Neural progenitor cell (in vitro differentiated cells): ENCODE measurements at regions not wholly inside any gene's neighbourhood (a gene's known extent, or its start where the extent isn't known, plus 50 kb on each side); places are given as distances from the start of the nearest gene placed in this dataset.

Experiments used
- DNase-seq: peaks from one replicate; pipeline ENCODE4 v3.0.0-alpha.2; 2016; ENCODE audit warnings: low spot score
- H2AFZ ChIP-seq: fragments of 200-600 bp; sonication (generic); replicated peaks from 2 replicates; pipeline ENCODE4 v1.6.1; 2016; ENCODE audit warnings: antibody characterized with exemption
- H3F3A ChIP-seq: fragments of 200-600 bp; sonication (generic); 2 replicates; pipeline ENCODE4 v1.6.1; 2016; ENCODE audit warnings: antibody characterized with exemption, low read depth
- H3K27ac ChIP-seq: fragments of 200-600 bp; sonication (generic); 2 replicates; pipeline ENCODE4 v1.5.1; 2016; ENCODE audit warnings: mild to moderate bottlenecking
- H3K27me3 ChIP-seq: fragments of 200-600 bp; sonication (generic); 2 replicates; pipeline ENCODE4 v1.6.1; 2016; ENCODE audit warnings: mild to moderate bottlenecking, moderate library complexity
- H3K36me3 ChIP-seq: fragments of 200-600 bp; sonication (generic); 2 replicates; pipeline ENCODE4 v1.5.1; 2016
- H3K4me1 ChIP-seq: fragments of 200-600 bp; sonication (generic); 2 replicates; pipeline ENCODE4 v1.6.1; 2016; ENCODE audit warnings: mixed run types
- H3K4me2 ChIP-seq: fragments of 200-600 bp; sonication (generic); 2 replicates; pipeline ENCODE4 v1.6.1; 2016
- H3K4me3 ChIP-seq: fragments of 200-600 bp; sonication (generic); 2 replicates; pipeline ENCODE4 v1.5.1; 2016
- H3K79me2 ChIP-seq: fragments of 200-600 bp; sonication (generic); 2 replicates; pipeline ENCODE4 v1.6.1; 2016; ENCODE audit warnings: low read depth
- H3K9ac ChIP-seq: fragments of 200-600 bp; sonication (generic); 2 replicates; pipeline ENCODE4 v1.6.1; 2016
- H3K9me3 ChIP-seq: fragments of 200-600 bp; sonication (generic); 2 replicates; pipeline ENCODE4 v1.5.1; 2016; ENCODE audit warnings: low read depth
- H4K20me1 ChIP-seq: fragments of 200-600 bp; sonication (generic); 2 replicates; pipeline ENCODE4 v1.6.1; 2016; ENCODE audit warnings: low read depth
- H3K27ac Mint-ChIP-seq: 3 replicates; pipeline ENCODE4 v1.8.0; 2021; ENCODE audit warnings: mixed read lengths
- H3K27me3 Mint-ChIP-seq: 2 replicates; pipeline ENCODE4 v1.8.0; 2022; ENCODE audit warnings: low read depth, mild to moderate bottlenecking, inconsistent platforms, moderate library complexity, mixed read lengths; ENCODE audit not compliant: insufficient read depth
- H3K36me3 Mint-ChIP-seq: 3 replicates; pipeline ENCODE4 v1.8.0; 2021; ENCODE audit warnings: mixed read lengths
- H3K4me1 Mint-ChIP-seq: 3 replicates; pipeline ENCODE4 v1.8.0; 2021; ENCODE audit warnings: mixed read lengths
- H3K4me3 Mint-ChIP-seq: 3 replicates; pipeline ENCODE4 v1.8.0; 2021; ENCODE audit warnings: mild to moderate bottlenecking, moderate library complexity, mixed read lengths
- H3K9me3 Mint-ChIP-seq: 3 replicates; pipeline ENCODE4 v1.8.0; 2020; ENCODE audit warnings: mixed read lengths
- CTCF ChIP-seq: fragments of 200-600 bp; sonication (generic); IDR thresholded peaks from 2 replicates; pipeline ENCODE4 v1.5.1; 2017; ENCODE audit warnings: antibody characterized with exemption, mild to moderate bottlenecking
- EZH2 ChIP-seq: fragments of 200-600 bp; sonication (generic); IDR thresholded peaks from 2 replicates; pipeline ENCODE4 v1.6.1; 2017; ENCODE audit warnings: antibody characterized with exemption, mild to moderate bottlenecking, moderate library complexity
- EZH2phosphoT487 ChIP-seq: fragments of 200-600 bp; sonication (generic); IDR thresholded peaks from 2 replicates; pipeline ENCODE4 v1.6.1; 2017; ENCODE audit warnings: antibody characterized with exemption

DNA sequence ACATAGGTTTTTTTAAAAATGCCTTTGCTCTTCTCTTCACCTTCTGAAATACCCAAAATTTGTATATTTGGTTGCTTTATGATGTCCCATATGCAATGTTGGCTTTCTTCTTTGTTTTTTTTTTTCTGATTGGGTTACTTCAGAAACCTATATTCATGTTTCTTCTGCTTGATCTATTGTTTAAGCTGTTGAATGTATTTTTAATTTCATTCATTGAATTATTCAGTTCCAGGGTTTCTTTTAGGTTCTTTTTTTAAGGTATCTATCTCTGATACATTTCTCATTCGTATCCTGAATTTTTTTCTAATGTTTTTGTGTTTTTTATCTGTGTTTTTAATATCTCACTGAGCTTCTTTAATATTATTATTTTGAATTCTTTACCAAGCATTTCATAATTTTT is 221.0 kb upstream of the MTPN start:
- no peak overlapping the region for H3K4me3 Mint-ChIP-seq
- no peak overlapping the region for H3K9ac ChIP-seq
- H3K9me3 ChIP-seq = no peaks in the 10 kb centered on the region
- H3K27me3 ChIP-seq = no peaks in the 10 kb centered on the region
- no peaks in the 10 kb centered on the region for H3K4me1 Mint-ChIP-seq
- no peak overlapping the region for H3K27ac Mint-ChIP-seq
- peaks cover 14% of the 10 kb centered on the region for H3K9me3 Mint-ChIP-seq
- H3K27ac ChIP-seq = no peak overlapping the region
- H3K36me3 Mint-ChIP-seq = no peaks in the 10 kb centered on the region
- no peaks in the 10 kb centered on the region for H3K27me3 Mint-ChIP-seq
- no peaks in the 10 kb centered on the region for H3K36me3 ChIP-seq
- no peak overlapping the region for H2AFZ ChIP-seq
- DNase-seq = no peak
- H3K79me2 ChIP-seq = no peaks in the 10 kb centered on the region
- no peaks in the 10 kb centered on the region for H3F3A ChIP-seq
- TF ChIP-seq CTCF (no peak), EZH2phosphoT487 (no peak), EZH2 (no peak)
- no peaks in the 10 kb centered on the region for H3K4me1 ChIP-seq
- no peak overlapping the region for H3K4me3 ChIP-seq
- H3K4me2 ChIP-seq = no peak overlapping the region
- H4K20me1 ChIP-seq = no peaks in the 10 kb centered on the region

DNA sequence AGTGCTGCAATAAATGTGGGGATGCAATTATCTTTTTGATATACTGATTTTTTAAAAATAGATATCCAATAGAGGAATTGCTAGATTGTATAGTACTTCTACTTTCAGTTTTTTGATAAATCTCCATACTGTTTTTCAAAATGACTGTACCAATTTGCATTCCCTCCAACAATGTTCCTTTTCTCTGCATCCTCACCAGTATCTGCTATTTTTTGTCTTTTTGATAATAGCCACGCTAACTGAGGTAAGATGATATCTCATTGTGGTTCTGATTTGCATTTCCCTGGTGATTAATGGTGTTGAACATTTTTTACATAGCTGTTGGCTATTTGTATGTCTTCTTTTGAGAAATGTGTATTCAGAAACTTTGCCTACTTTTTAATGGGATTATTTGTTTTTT is 217.7 kb upstream of the MTPN start:
- H3K27me3 ChIP-seq = no peaks in the 10 kb centered on the region
- no peaks in the 10 kb centered on the region for H3K79me2 ChIP-seq
- no peaks in the 10 kb centered on the region for H3K9me3 ChIP-seq
- H2AFZ ChIP-seq = no peak overlapping the region
- H3K4me1 ChIP-seq = no peaks in the 10 kb centered on the region
- DNase-seq = no peak
- Mint-ChIP-seq H3K36me3 (no peaks in the 10 kb centered on the region), H3K27ac (no peak overlapping the region), H3K4me1 (no peaks in the 10 kb centered on the region), H3K4me3 (no peak overlapping the region), H3K9me3 (peaks cover 13% of the 10 kb centered on the region), H3K27me3 (no peaks in the 10 kb centered on the region)
- H4K20me1 ChIP-seq = no peaks in the 10 kb centered on the region
- no peak overlapping the region for H3K27ac ChIP-seq
- H3F3A ChIP-seq = no peaks in the 10 kb centered on the region
- no peak overlapping the region for H3K4me3 ChIP-seq
- no peak for TF ChIP-seq EZH2
- no peak for TF ChIP-seq CTCF
- no peak for TF ChIP-seq EZH2phosphoT487
- H3K36me3 ChIP-seq = no peaks in the 10 kb centered on the region
- no peak overlapping the region for H3K9ac ChIP-seq
- no peak overlapping the region for H3K4me2 ChIP-seq

DNA sequence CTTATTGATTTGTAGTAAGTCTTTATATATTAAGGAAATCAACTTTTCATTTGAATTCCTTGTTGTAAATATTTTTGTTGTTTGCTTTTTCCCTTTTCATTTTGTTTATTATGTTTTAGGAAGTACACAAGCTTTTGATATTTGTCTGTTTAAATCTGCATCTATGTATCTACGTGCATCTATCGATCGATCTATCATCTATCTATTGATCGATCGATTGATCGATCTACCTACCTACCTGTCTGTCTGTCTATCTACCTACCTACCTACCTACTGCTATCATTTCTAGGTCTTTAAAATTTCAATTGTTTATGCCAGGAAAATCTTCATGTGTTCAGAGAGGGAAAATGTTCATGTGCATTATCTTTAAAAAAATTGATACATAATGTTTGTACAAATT is 216.8 kb upstream of the MTPN start:
- Histone ChIP-seq H3K4me2 (no peak overlapping the region), H3K27me3 (no peaks in the 10 kb centered on the region), H3K27ac (no peak overlapping the region), H3K9ac (no peak overlapping the region), H3F3A (no peaks in the 10 kb centered on the region), H4K20me1 (no peaks in the 10 kb centered on the region), H3K4me3 (no peak overlapping the region), H3K4me1 (no peaks in the 10 kb centered on the region), H3K9me3 (no peaks in the 10 kb centered on the region), H3K79me2 (no peaks in the 10 kb centered on the region), H3K36me3 (no peaks in the 10 kb centered on the region), H2AFZ (no peak overlapping the region)
- H3K36me3 Mint-ChIP-seq = no peaks in the 10 kb centered on the region
- H3K9me3 Mint-ChIP-seq = peaks cover 10% of the 10 kb centered on the region
- no peaks in the 10 kb centered on the region for H3K4me1 Mint-ChIP-seq
- H3K27ac Mint-ChIP-seq = no peak overlapping the region
- H3K4me3 Mint-ChIP-seq = no peak overlapping the region
- DNase-seq = no peak
- TF ChIP-seq EZH2 = no peak
- H3K27me3 Mint-ChIP-seq = no peaks in the 10 kb centered on the region

GRCh38 chr7:136189506-136189998 is 212.4 kb upstream of the MTPN start:
- no peaks in the 10 kb centered on the region for H4K20me1 ChIP-seq

More at GRCh38 chr7:136189506-136189998, 212.4 kb upstream of the MTPN start:
- Histone ChIP-seq H3K9ac (no peak overlapping the region), H3F3A (no peaks in the 10 kb centered on the region), H3K27ac (no peak overlapping the region), H3K27me3 (no peaks in the 10 kb centered on the region), H3K9me3 (no peaks in the 10 kb centered on the region), H2AFZ (no peak overlapping the region), H3K4me3 (no peak overlapping the region), H3K79me2 (no peaks in the 10 kb centered on the region), H3K4me2 (no peak overlapping the region), H3K4me1 (no peaks in the 10 kb centered on the region), H3K36me3 (no peaks in the 10 kb centered on the region)
- Mint-ChIP-seq H3K36me3 (no peaks in the 10 kb centered on the region), H3K4me1 (no peaks in the 10 kb centered on the region), H3K27ac (no peak overlapping the region), H3K27me3 (no peaks in the 10 kb centered on the region), H3K4me3 (no peak overlapping the region), H3K9me3 (no peaks in the 10 kb centered on the region)
- no peak for DNase-seq
- TF ChIP-seq EZH2phosphoT487 = no peak
- TF ChIP-seq CTCF = no peak
- TF ChIP-seq EZH2 = no peak
